Right atrium auricular region (tissue), 2 donors: ENCODE measurements at regions not wholly inside any gene's neighbourhood (a gene's known extent, or its start where the extent isn't known, plus 50 kb on each side); places are given as distances from the start of the nearest gene placed in this dataset.

Experiments used
- DNase-seq: peaks from one replicate; pipeline ENCODE4 v3.0.0-alpha.2; 2019; ENCODE audit warnings: low spot score
- H3K27ac ChIP-seq, 2 donors: fragments of 200-600 bp; sonication (generic); 1 replicate in 1 of 2; 2 replicates in 1 of 2; pipeline ENCODE4 v1.5.1; 2016 to 2019
- H3K27me3 ChIP-seq, 2 donors: fragments of 200-600 bp; sonication (generic); one replicate each; pipeline versions ENCODE4 v1.5.1 to v1.6.0; 2017 to 2019
- H3K36me3 ChIP-seq: fragments of 200-600 bp; sonication (generic); one replicate; pipeline ENCODE4 v1.5.1; 2016
- H3K4me1 ChIP-seq, 2 donors: fragments of 200-600 bp; sonication (generic); one replicate each; pipeline versions ENCODE4 v1.5.1 to v1.6.0; 2017 to 2019
- H3K4me3 ChIP-seq, 2 donors: fragments of 200-600 bp; sonication (generic); 1 replicate in 1 of 2; 2 replicates in 1 of 2; pipeline ENCODE4 v1.5.1; 2017 to 2019; ENCODE audit warnings: mild to moderate bottlenecking in 1 of 2, moderate library complexity in 1 of 2
- H3K9me3 ChIP-seq, 2 donors: fragments of 200-600 bp; sonication (generic); one replicate each; pipeline ENCODE4 v1.5.1; 2019
- CTCF ChIP-seq, 2 donors: fragments of 200-600 bp; sonication (generic); IDR thresholded peaks; one replicate each; pipeline ENCODE4 v1.5.1; 2019; ENCODE audit warnings: antibody characterized with exemption in 2 of 2

GRCh38 chr5:147046894-147047293 lies 168.3 kb upstream of the PPP2R2B start:
- no peaks in the 10 kb centered on the region for H3K27me3 ChIP-seq
- H3K4me1 ChIP-seq: no peaks in the 10 kb centered on the region
- H3K27ac ChIP-seq: no peak overlapping the region
- DNase-seq: no peak
- no peak overlapping the region for H3K4me3 ChIP-seq
- H3K9me3 ChIP-seq: no peaks in the 10 kb centered on the region
- H3K36me3 ChIP-seq: no peaks in the 10 kb centered on the region
- TF ChIP-seq CTCF (IDR thresholded peaks at IDR 0.05): no peak

GRCh38 chr5:147049764-147050163 lies 171.2 kb upstream of the PPP2R2B start:
- Histone ChIP-seq H3K9me3 (no peaks in the 10 kb centered on the region), H3K27me3 (no peaks in the 10 kb centered on the region), H3K4me1 (no peaks in the 10 kb centered on the region), H3K36me3 (no peaks in the 10 kb centered on the region), H3K4me3 (no peak overlapping the region), H3K27ac (no peak overlapping the region)
- TF ChIP-seq CTCF (IDR thresholded peaks at IDR 0.05): no peak
- no peak for DNase-seq

- Histone ChIP-seq H3K27ac (no peak overlapping the region), H3K36me3 (no peaks in the 10 kb centered on the region), H3K4me1 (no peaks in the 10 kb centered on the region), H3K9me3 (no peaks in the 10 kb centered on the region), H3K4me3 (no peak overlapping the region), H3K27me3 (no peaks in the 10 kb centered on the region)
- DNase-seq: no peak
- TF ChIP-seq CTCF (IDR thresholded peaks at IDR 0.05): no peak
Observed at GRCh38 chr5:147050172-147050571, 171.6 kb upstream of the PPP2R2B start.

GRCh38 chr5:147051193-147051592 lies 172.6 kb upstream of the PPP2R2B start:
- H3K4me1 ChIP-seq: no peaks in the 10 kb centered on the region
- DNase-seq: no peak
- H3K27me3 ChIP-seq: no peaks in the 10 kb centered on the region
- no peaks in the 10 kb centered on the region for H3K36me3 ChIP-seq
- no peaks in the 10 kb centered on the region for H3K9me3 ChIP-seq
- no peak for TF ChIP-seq CTCF (IDR thresholded peaks at IDR 0.05)
- H3K27ac ChIP-seq: no peak overlapping the region
- H3K4me3 ChIP-seq: no peak overlapping the region

GRCh38 chr5:147052519-147052918 lies 174.0 kb upstream of the PPP2R2B start:
- TF ChIP-seq CTCF (IDR thresholded peaks at IDR 0.05): no peak
- Histone ChIP-seq H3K27me3 (no peaks in the 10 kb centered on the region), H3K4me1 (no peaks in the 10 kb centered on the region), H3K9me3 (no peaks in the 10 kb centered on the region), H3K27ac (no peak overlapping the region), H3K4me3 (no peak overlapping the region), H3K36me3 (no peaks in the 10 kb centered on the region)
- no peak for DNase-seq

GRCh38 chr5:147055089-147055826 lies 176.7 kb upstream of the PPP2R2B start:
- DNase-seq: no peak
- no peaks in the 10 kb centered on the region for H3K27me3 ChIP-seq
- H3K27ac ChIP-seq: no peak overlapping the region
- H3K36me3 ChIP-seq: no peaks in the 10 kb centered on the region
- no peaks in the 10 kb centered on the region for H3K9me3 ChIP-seq
- no peak for TF ChIP-seq CTCF (IDR thresholded peaks at IDR 0.05)
- H3K4me1 ChIP-seq: no peaks in the 10 kb centered on the region
- H3K4me3 ChIP-seq: no peak overlapping the region
